ENCODE measurements at regions not wholly inside any gene's neighbourhood (a gene's known extent, or its start where the extent isn't known, plus 50 kb on each side); places are given as distances from the start of the nearest gene placed in this dataset.
A peak's percentile ranks its signal among the peaks of the same experiment; 100 is the strongest.

DNA sequence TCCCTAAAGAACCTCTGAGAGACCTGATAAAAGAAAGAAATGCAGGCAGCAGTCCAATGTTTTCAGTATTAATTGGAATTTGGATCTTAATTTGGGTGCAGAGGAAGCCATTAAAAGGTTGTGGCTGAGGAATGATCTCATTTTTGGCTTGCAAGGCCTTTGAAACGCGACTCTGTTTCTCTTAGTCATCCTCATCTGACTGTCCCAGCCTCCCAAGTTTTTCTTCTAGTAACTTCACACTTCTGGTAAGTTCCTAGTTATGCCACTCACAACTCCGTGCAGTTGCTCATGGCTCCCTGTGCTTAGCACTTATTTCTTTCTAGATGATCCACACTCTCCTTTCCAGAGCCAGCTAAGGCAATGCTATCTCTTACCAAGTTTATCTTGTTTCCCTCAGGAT is 147.4 kb upstream of the USP24 start:
- TF ChIP-seq, protein P1, sequence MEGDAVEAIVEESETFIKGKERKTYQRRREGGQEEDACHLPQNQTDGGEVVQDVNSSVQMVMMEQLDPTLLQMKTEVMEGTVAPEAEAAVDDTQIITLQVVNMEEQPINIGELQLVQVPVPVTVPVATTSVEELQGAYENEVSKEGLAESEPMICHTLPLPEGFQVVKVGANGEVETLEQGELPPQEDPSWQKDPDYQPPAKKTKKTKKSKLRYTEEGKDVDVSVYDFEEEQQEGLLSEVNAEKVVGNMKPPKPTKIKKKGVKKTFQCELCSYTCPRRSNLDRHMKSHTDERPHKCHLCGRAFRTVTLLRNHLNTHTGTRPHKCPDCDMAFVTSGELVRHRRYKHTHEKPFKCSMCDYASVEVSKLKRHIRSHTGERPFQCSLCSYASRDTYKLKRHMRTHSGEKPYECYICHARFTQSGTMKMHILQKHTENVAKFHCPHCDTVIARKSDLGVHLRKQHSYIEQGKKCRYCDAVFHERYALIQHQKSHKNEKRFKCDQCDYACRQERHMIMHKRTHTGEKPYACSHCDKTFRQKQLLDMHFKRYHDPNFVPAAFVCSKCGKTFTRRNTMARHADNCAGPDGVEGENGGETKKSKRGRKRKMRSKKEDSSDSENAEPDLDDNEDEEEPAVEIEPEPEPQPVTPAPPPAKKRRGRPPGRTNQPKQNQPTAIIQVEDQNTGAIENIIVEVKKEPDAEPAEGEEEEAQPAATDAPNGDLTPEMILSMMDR (IDR thresholded peaks at IDR 0.05) = no peak
- no peak for TF ChIP-seq POLR2A (IDR thresholded peaks at IDR 0.05)
- peak in 1 of 2 donors; percentile 35 for TF ChIP-seq EP300 (IDR thresholded peaks at IDR 0.05)

Data from tibial nerve (tissue), 4 donors.